PC-3 (cell line): ENCODE measurements at regions not wholly inside any gene's neighbourhood (a gene's known extent, or its start where the extent isn't known, plus 50 kb on each side); places are given as distances from the start of the nearest gene placed in this dataset.

Source experiments
- CTCF ChIP-seq: fragments of 300-600 bp; sonication (generic); conservative IDR thresholded peaks from 2 replicates; pipeline ENCODE4 v1.5.1; 2017; ENCODE audit warnings: antibody characterized with exemption, low read depth, mild to moderate bottlenecking, low read length
- EZH2 ChIP-seq: fragments of 300-600 bp; sonication (generic); IDR thresholded peaks from one replicate; pipeline ENCODE4 v1.6.1; 2017; ENCODE audit warnings: antibody characterized with exemption, mild to moderate bottlenecking, low read length; ENCODE audit not compliant: unreplicated experiment
- EZH2phosphoT487 ChIP-seq: fragments of 300-600 bp; sonication (generic); IDR thresholded peaks from 2 replicates; pipeline ENCODE4 v1.6.1; 2018; ENCODE audit warnings: mild to moderate bottlenecking, antibody characterized with exemption, low read length, borderline replicate concordance

DNA sequence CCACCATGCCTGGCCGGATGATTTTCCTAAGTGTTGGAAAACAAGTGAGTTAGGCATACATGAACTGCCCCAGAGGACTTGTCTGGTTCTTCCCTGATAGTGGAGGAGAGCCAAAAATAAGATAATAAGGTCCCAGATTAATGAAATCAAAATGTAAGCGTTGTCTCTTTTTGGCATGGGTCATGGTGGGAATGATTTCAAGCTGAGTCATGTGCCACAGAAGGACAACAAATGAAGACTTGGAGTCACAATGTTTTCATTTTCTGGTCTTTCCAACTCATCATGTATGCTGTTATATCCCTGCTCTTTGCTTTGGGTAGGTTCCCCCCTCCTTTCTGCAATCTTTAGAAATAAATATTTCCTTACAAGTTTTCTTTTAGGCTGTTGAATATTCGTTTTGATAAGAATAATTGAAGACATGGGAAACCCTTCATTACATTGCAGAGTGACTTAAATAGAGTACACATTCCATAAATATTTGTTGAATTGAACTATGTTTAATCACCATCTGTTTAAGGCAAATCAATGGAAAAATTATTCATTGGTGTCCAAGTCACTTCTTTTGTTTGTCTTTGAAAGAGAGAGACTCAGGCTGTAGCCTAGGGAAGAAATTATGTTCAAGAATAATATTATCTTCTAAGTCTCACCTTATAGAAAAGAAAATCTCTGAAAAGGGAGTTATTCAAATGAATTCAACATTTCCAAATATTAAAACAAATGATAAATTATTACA is 196.3 kb downstream of the CSNK1G3 start:
- no peak for TF ChIP-seq CTCF
- no peak for TF ChIP-seq EZH2
- no peak for TF ChIP-seq EZH2phosphoT487
